Activated T-cell treated with anti-CD3 and anti-CD28 coated beads, Interleukin-2, amount 50 U/mL, for 24 hours (primary cell): ENCODE measurements at regions not wholly inside any gene's neighbourhood (a gene's known extent, or its start where the extent isn't known, plus 50 kb on each side); places are given as distances from the start of the nearest gene placed in this dataset.
"Not testable (repeated sequence)": the region's sequence is repeated elsewhere in the genome, so short reads cannot be mapped to it uniquely, and the experiment has no call there.

ENCODE experiments used
- DNase-seq: peaks from one replicate; pipeline ENCODE4 v3.0.0-alpha.2; 2020
- H3K27ac Mint-ChIP-seq: 2 replicates; pipeline ENCODE4 v1.8.0; 2020; ENCODE audit warnings: mild to moderate bottlenecking, mixed read lengths
- H3K27me3 Mint-ChIP-seq: 2 replicates; pipeline ENCODE4 v1.8.0; 2020; ENCODE audit warnings: mixed read lengths
- H3K36me3 Mint-ChIP-seq: 2 replicates; pipeline ENCODE4 v1.8.0; 2020; ENCODE audit warnings: low read depth, mixed read lengths
- H3K4me1 Mint-ChIP-seq: 2 replicates; pipeline ENCODE4 v1.8.0; 2020; ENCODE audit warnings: low read depth, mixed read lengths
- H3K4me3 Mint-ChIP-seq: 2 replicates; pipeline ENCODE4 v1.8.0; 2020; ENCODE audit warnings: mild to moderate bottlenecking, moderate library complexity, mixed read lengths
- H3K9me3 Mint-ChIP-seq: 2 replicates; pipeline ENCODE4 v1.8.0; 2020; ENCODE audit warnings: mixed read lengths

GRCh38 chr9:26214713-26215444, 536.6 kb upstream of the TUSC1 start:
- not testable (repeated sequence) for H3K27ac Mint-ChIP-seq, H3K27me3 Mint-ChIP-seq, H3K4me1 Mint-ChIP-seq, H3K36me3 Mint-ChIP-seq, DNase-seq, H3K4me3 Mint-ChIP-seq
- peaks cover 25% of the 10 kb centered on the region for H3K9me3 Mint-ChIP-seq

DNA sequence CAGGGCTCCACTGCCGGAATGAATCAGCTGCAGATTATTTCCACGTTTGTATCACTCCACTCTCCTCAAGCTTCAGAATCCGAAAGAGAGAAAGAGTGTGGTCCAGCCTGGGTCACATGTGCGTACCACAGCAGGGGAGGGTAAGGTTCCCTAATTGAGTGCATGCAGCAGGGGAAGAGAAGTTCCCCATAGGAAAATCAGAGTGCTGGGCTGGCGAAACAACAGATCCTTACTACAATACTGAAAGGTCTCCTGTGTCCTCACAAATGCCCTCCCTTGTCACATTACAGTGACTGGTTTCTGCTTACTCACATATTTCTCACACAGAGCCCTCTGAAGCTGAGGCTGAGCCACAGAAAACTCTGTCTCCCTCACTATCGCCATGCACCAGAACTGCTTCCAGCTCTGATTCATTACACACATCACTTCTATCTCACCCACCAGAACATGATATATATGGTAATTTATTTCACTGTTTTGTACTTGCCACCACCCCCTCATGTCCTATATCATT, 532.2 kb upstream of the TUSC1 start:
- H3K4me1 Mint-ChIP-seq = no peaks in the 10 kb centered on the region
- H3K9me3 Mint-ChIP-seq = peaks cover 25% of the 10 kb centered on the region
- H3K27me3 Mint-ChIP-seq = no peaks in the 10 kb centered on the region
- no peak overlapping the region for H3K27ac Mint-ChIP-seq
- H3K36me3 Mint-ChIP-seq = no peaks in the 10 kb centered on the region
- no peak overlapping the region for H3K4me3 Mint-ChIP-seq
- DNase-seq = no peak

GRCh38 chr9:26205261-26205660, 527.0 kb upstream of the TUSC1 start:
- H3K9me3 Mint-ChIP-seq = peaks cover 24% of the 10 kb centered on the region
- no peak overlapping the region for H3K27ac Mint-ChIP-seq
- no peaks in the 10 kb centered on the region for H3K27me3 Mint-ChIP-seq
- H3K4me1 Mint-ChIP-seq = no peaks in the 10 kb centered on the region
- no peak overlapping the region for H3K4me3 Mint-ChIP-seq
- H3K36me3 Mint-ChIP-seq = no peaks in the 10 kb centered on the region
- no peak for DNase-seq

GRCh38 chr9:26193237-26193636, 515.0 kb upstream of the TUSC1 start:
- Mint-ChIP-seq H3K27me3 (no peaks in the 10 kb centered on the region), H3K9me3 (peaks cover 15% of the 10 kb centered on the region), H3K4me3 (no peak overlapping the region), H3K36me3 (no peaks in the 10 kb centered on the region), H3K27ac (no peak overlapping the region), H3K4me1 (no peaks in the 10 kb centered on the region)
- DNase-seq = no peak

GRCh38 chr9:26191711-26192110, 513.5 kb upstream of the TUSC1 start:
- Mint-ChIP-seq H3K27me3 (no peaks in the 10 kb centered on the region), H3K36me3 (no peaks in the 10 kb centered on the region), H3K4me1 (no peaks in the 10 kb centered on the region), H3K27ac (no peak overlapping the region), H3K4me3 (no peak overlapping the region), H3K9me3 (peaks cover 18% of the 10 kb centered on the region)
- no peak for DNase-seq

GRCh38 chr9:26181836-26182235, 503.6 kb upstream of the TUSC1 start:
- Mint-ChIP-seq H3K4me1 (no peaks in the 10 kb centered on the region), H3K4me3 (no peak overlapping the region), H3K36me3 (no peaks in the 10 kb centered on the region), H3K9me3 (peaks cover 11% of the 10 kb centered on the region), H3K27me3 (no peaks in the 10 kb centered on the region), H3K27ac (no peak overlapping the region)
- no peak for DNase-seq

DNA sequence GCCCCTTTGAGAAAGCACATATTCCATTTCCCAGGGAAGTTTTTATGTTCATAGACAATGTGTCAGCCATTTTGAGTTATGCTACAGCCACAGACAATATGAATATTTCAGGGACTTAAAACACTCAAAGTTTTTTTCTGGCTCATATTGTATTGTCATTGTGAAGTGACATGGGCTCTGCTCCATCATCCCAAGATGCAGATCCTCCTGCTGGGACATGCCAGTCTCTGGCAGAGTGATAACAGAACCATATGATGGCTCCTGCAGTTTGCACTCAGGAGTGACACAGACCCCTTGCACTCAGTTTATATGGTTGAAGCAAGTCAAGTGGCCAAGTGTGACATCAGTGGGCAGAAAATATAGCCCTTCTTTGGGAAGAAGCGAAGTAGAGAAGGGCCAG, 498.4 kb upstream of the TUSC1 start:
- Mint-ChIP-seq H3K4me3 (no peak overlapping the region), H3K9me3 (peaks cover 8% of the 10 kb centered on the region), H3K36me3 (no peaks in the 10 kb centered on the region), H3K27me3 (no peaks in the 10 kb centered on the region), H3K4me1 (no peaks in the 10 kb centered on the region), H3K27ac (no peak overlapping the region)
- no peak for DNase-seq

DNA sequence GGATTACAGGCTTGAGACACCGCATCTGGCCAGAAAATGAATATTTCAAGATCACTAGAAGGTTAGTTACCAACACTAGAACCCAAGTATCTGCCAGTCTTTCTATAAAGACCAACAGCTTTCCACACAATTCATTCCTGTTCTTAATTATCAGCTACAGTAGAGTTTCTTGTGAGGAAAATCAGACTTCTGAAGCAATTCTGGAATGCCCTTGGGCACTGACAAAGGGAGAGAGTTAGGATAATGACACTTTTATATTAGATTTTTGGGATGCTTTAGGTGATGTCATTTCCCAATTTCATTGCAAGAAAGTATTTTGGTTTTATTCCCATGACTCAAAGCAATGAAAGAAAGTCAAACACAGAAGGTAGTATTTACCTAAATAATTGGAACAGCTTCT, 497.0 kb upstream of the TUSC1 start:
- DNase-seq = no peak
- H3K4me3 Mint-ChIP-seq = no peak overlapping the region
- no peaks in the 10 kb centered on the region for H3K27me3 Mint-ChIP-seq
- peaks cover 9% of the 10 kb centered on the region for H3K9me3 Mint-ChIP-seq
- no peaks in the 10 kb centered on the region for H3K36me3 Mint-ChIP-seq
- no peak overlapping the region for H3K27ac Mint-ChIP-seq
- H3K4me1 Mint-ChIP-seq = no peaks in the 10 kb centered on the region

- Mint-ChIP-seq H3K27ac (no peak overlapping the region), H3K27me3 (no peaks in the 10 kb centered on the region), H3K4me3 (no peak overlapping the region), H3K36me3 (no peaks in the 10 kb centered on the region), H3K9me3 (peaks cover 5% of the 10 kb centered on the region), H3K4me1 (no peaks in the 10 kb centered on the region)
- no peak for DNase-seq
These were observed 494.1 kb upstream of the TUSC1 start for GRCh38 chr9:26172301-26172700.

- Mint-ChIP-seq H3K9me3 (peaks cover 8% of the 10 kb centered on the region), H3K36me3 (no peaks in the 10 kb centered on the region), H3K4me1 (no peaks in the 10 kb centered on the region), H3K27ac (no peak overlapping the region), H3K27me3 (no peaks in the 10 kb centered on the region), H3K4me3 (no peak overlapping the region)
- no peak for DNase-seq
These were observed 493.4 kb upstream of the TUSC1 start for GRCh38 chr9:26171691-26172090.

DNA sequence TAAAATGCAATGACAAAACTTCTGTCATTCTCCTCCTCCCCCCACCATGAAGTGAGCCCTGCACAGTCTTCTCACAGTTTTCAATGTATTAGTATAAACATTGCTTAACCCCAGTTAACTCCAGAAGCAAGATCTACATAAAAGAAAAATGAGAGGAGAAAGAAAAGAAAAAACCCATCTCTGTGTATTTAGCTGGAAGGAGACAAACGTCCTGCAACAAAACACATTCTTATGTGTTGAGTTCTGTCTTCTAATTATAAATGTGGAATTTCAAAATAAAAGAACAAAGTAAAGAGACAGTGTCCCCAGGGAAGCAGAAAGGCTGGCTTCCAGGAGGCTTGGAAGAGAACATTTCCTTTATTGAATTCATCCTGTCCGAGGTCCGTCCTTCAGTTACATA, 491.9 kb upstream of the TUSC1 start:
- H3K27ac Mint-ChIP-seq = no peak overlapping the region
- H3K4me3 Mint-ChIP-seq = no peak overlapping the region
- peaks cover 10% of the 10 kb centered on the region for H3K9me3 Mint-ChIP-seq
- H3K27me3 Mint-ChIP-seq = no peaks in the 10 kb centered on the region
- no peaks in the 10 kb centered on the region for H3K4me1 Mint-ChIP-seq
- no peak for DNase-seq
- no peaks in the 10 kb centered on the region for H3K36me3 Mint-ChIP-seq

GRCh38 chr9:26169708-26170107, 491.5 kb upstream of the TUSC1 start:
- peaks cover 10% of the 10 kb centered on the region for H3K9me3 Mint-ChIP-seq
- no peaks in the 10 kb centered on the region for H3K4me1 Mint-ChIP-seq
- no peak overlapping the region for H3K4me3 Mint-ChIP-seq
- H3K36me3 Mint-ChIP-seq = no peaks in the 10 kb centered on the region
- H3K27ac Mint-ChIP-seq = no peak overlapping the region
- DNase-seq = no peak
- H3K27me3 Mint-ChIP-seq = no peaks in the 10 kb centered on the region

GRCh38 chr9:26166537-26166936, 488.3 kb upstream of the TUSC1 start:
- DNase-seq = no peak
- H3K4me3 Mint-ChIP-seq = no peak overlapping the region
- H3K27me3 Mint-ChIP-seq = no peaks in the 10 kb centered on the region
- H3K36me3 Mint-ChIP-seq = no peaks in the 10 kb centered on the region
- H3K4me1 Mint-ChIP-seq = no peaks in the 10 kb centered on the region
- H3K9me3 Mint-ChIP-seq = peaks cover 14% of the 10 kb centered on the region
- no peak overlapping the region for H3K27ac Mint-ChIP-seq

- Mint-ChIP-seq H3K9me3 (peaks cover 11% of the 10 kb centered on the region), H3K27me3 (no peaks in the 10 kb centered on the region), H3K27ac (no peak overlapping the region), H3K4me1 (no peaks in the 10 kb centered on the region), H3K36me3 (no peaks in the 10 kb centered on the region), H3K4me3 (no peak overlapping the region)
- DNase-seq = no peak
These were observed 487.2 kb upstream of the TUSC1 start for GRCh38 chr9:26165426-26165825.

- peaks cover 11% of the 10 kb centered on the region for H3K9me3 Mint-ChIP-seq
- H3K27ac Mint-ChIP-seq = no peak overlapping the region
- no peak for DNase-seq
- H3K36me3 Mint-ChIP-seq = no peaks in the 10 kb centered on the region
- no peak overlapping the region for H3K4me3 Mint-ChIP-seq
- H3K4me1 Mint-ChIP-seq = no peaks in the 10 kb centered on the region
- H3K27me3 Mint-ChIP-seq = no peaks in the 10 kb centered on the region
These were observed 485.7 kb upstream of the TUSC1 start for GRCh38 chr9:26163931-26164330.
